Ishikawa (cell line): ENCODE measurements at regions not wholly inside any gene's neighbourhood (a gene's known extent, or its start where the extent isn't known, plus 50 kb on each side); places are given as distances from the start of the nearest gene placed in this dataset.

Experiments
- CEBPB ChIP-seq: IDR thresholded peaks from 2 replicates; pipeline ENCODE4 v1.6.1; 2012
- CREB1 ChIP-seq: IDR thresholded peaks from 2 replicates; pipeline ENCODE4 v1.6.1; 2012; ENCODE audit warnings: low read depth
- EGR1 ChIP-seq: IDR thresholded peaks from 2 replicates; pipeline ENCODE4 v1.6.1; 2012
- EP300 ChIP-seq: IDR thresholded peaks from 2 replicates; pipeline ENCODE4 v1.6.1; 2012; ENCODE audit warnings: borderline replicate concordance
- FOXM1 ChIP-seq: IDR thresholded peaks from 2 replicates; pipeline ENCODE4 v1.6.1; 2012; ENCODE audit warnings: low read depth, borderline replicate concordance
- NFIC ChIP-seq: IDR thresholded peaks from 2 replicates; pipeline ENCODE4 v1.6.1; 2012
- RAD21 ChIP-seq: IDR thresholded peaks from 2 replicates; pipeline ENCODE4 v1.6.1; 2012; ENCODE audit warnings: low read depth
- TAF1 ChIP-seq: IDR thresholded peaks from 2 replicates; pipeline ENCODE4 v1.6.1; 2012; ENCODE audit warnings: low read depth, mild to moderate bottlenecking
- TCF12 ChIP-seq: IDR thresholded peaks from 2 replicates; pipeline ENCODE4 v1.6.1; 2012; ENCODE audit warnings: low read depth
- TEAD4 ChIP-seq: IDR thresholded peaks from 2 replicates; pipeline ENCODE4 v1.6.1; 2012
- USF1 ChIP-seq: IDR thresholded peaks from 2 replicates; pipeline ENCODE4 v1.6.1; 2012
- YY1 ChIP-seq: IDR thresholded peaks from 2 replicates; pipeline ENCODE4 v1.6.1; 2012; ENCODE audit warnings: low read depth
- ZBTB7A ChIP-seq: IDR thresholded peaks from 2 replicates; pipeline ENCODE4 v1.6.1; 2012; ENCODE audit warnings: low read depth
- TF ChIP-seq, protein P1 (sequence below): IDR thresholded peaks from 2 replicates; pipeline ENCODE4 v1.6.1; 2012; ENCODE audit warnings: low read depth, mild to moderate bottlenecking
- TF ChIP-seq, protein P2 (sequence below): IDR thresholded peaks from 2 replicates; pipeline ENCODE4 v1.6.1; 2012

DNA sequence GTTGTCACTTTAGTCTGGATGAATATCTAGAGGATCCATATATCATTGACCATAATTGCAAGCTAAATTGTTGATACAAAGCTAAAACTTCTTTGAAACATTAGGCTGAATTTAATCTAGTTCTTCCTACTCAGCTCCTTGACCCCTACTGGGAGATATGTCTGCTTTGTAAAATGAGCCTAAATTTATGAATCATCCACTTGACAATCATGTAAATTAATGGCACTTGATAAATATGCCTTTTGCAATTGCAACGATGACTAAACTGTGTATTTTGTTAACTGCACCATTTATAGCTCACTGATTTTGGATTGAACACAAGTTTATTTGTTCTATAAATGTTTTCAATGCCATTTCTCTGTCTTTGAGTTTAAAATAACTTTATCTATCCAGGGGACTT is 1616.5 kb upstream of the FLRT2 start:
- TF ChIP-seq TAF1 (no peak), CEBPB (no peak), EGR1 (no peak), ZBTB7A (no peak), TEAD4 (no peak), TCF12 (no peak), CREB1 (no peak), NFIC (no peak), YY1 (no peak), FOXM1 (no peak), RAD21 (no peak), EP300 (no peak), USF1 (no peak)
- TF ChIP-seq, protein P1, sequence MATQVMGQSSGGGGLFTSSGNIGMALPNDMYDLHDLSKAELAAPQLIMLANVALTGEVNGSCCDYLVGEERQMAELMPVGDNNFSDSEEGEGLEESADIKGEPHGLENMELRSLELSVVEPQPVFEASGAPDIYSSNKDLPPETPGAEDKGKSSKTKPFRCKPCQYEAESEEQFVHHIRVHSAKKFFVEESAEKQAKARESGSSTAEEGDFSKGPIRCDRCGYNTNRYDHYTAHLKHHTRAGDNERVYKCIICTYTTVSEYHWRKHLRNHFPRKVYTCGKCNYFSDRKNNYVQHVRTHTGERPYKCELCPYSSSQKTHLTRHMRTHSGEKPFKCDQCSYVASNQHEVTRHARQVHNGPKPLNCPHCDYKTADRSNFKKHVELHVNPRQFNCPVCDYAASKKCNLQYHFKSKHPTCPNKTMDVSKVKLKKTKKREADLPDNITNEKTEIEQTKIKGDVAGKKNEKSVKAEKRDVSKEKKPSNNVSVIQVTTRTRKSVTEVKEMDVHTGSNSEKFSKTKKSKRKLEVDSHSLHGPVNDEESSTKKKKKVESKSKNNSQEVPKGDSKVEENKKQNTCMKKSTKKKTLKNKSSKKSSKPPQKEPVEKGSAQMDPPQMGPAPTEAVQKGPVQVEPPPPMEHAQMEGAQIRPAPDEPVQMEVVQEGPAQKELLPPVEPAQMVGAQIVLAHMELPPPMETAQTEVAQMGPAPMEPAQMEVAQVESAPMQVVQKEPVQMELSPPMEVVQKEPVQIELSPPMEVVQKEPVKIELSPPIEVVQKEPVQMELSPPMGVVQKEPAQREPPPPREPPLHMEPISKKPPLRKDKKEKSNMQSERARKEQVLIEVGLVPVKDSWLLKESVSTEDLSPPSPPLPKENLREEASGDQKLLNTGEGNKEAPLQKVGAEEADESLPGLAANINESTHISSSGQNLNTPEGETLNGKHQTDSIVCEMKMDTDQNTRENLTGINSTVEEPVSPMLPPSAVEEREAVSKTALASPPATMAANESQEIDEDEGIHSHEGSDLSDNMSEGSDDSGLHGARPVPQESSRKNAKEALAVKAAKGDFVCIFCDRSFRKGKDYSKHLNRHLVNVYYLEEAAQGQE, result no peak
- TF ChIP-seq, protein P2, sequence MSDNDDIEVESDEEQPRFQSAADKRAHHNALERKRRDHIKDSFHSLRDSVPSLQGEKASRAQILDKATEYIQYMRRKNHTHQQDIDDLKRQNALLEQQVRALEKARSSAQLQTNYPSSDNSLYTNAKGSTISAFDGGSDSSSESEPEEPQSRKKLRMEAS, result no peak

- TF ChIP-seq ZBTB7A (no peak), CREB1 (no peak), TAF1 (no peak)
Observed at GRCh38 chr14:83918546-83918945, 1611.4 kb upstream of the FLRT2 start.

DNA sequence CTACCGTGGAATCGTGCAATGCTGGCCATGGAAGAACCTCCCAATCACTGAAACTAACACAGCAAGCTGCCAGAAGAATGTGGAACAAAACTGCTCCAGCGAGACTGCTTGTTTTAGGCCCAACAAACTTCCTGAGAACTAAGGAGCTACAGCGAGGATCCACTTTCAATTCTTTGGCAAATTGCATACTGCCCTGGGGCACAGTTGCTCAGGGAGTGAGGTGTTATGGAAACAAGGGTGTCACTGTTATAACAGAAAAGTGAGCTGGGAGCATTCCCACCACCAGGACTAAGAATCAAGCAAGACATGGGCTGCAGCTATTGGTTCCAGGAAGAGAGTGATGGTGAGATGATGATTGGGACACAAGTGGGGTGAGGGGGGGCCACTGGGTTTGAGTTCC is 1606.1 kb upstream of the FLRT2 start:
- TF ChIP-seq YY1, result no peak

GRCh38 chr14:83924259-83924658 is 1605.7 kb upstream of the FLRT2 start:
- TF ChIP-seq ZBTB7A (no peak), EP300 (no peak), CREB1 (no peak), TCF12 (no peak), FOXM1 (no peak)

- TF ChIP-seq USF1 (no peak), CREB1 (no peak), TEAD4 (no peak), TCF12 (no peak), NFIC (no peak), CEBPB (no peak)
Observed at GRCh38 chr14:83940253-83940652, 1589.7 kb upstream of the FLRT2 start.

DNA sequence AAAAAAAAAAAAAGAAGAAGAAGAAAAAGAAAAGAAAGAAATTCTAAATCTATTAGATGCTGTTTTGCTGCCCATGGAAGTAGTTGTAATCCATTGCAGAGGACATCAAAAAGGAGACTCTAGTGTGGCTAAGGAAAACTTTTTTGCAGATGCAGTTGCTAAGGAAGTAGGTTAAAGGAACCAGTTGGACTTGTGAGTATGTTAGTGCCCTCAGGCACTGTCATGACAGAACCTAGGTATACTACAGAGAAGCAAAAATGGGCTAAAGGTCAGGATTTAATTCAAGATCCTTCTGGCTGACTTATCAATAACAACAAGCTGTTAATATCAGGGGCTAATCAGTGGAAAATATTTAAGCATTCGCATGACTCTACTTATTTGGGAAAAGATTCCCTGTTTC is 1571.6 kb upstream of the FLRT2 start:
- TF ChIP-seq, protein P1, result no peak
- TF ChIP-seq CEBPB, result no peak
- no peak for TF ChIP-seq ZBTB7A
- no peak for TF ChIP-seq YY1
- TF ChIP-seq FOXM1, result no peak
- TF ChIP-seq, protein P2, result no peak
- TF ChIP-seq CREB1, result no peak
- TF ChIP-seq RAD21, result no peak

- no peak for TF ChIP-seq FOXM1
- TF ChIP-seq, protein P2, result no peak
Observed at GRCh38 chr14:83960832-83961512, 1569.0 kb upstream of the FLRT2 start.
